HepG2 (cell line): ENCODE measurements at regions not wholly inside any gene's neighbourhood (a gene's known extent, or its start where the extent isn't known, plus 50 kb on each side); places are given as distances from the start of the nearest gene placed in this dataset.

ENCODE experiments used
- ATAC-seq: fragments of 200-7000 bp; cut with Tn5 transposase; 3 replicates; pipeline ENCODE4 v1.9.1; 2020; ENCODE audit warnings: mild to moderate bottlenecking, moderate library complexity
- BruUV-seq: library from RNA; stranded (reverse); fragments of 400-500 nt; replicated peaks from 2 replicates; lab custom pipeline; 2021; lab: Mats Ljungman, UMichigan
- CTCF ChIA-PET: fragments of 300-600 bp; formaldehyde crosslinking; extraction: SDS; loops from one replicate; lab custom pipeline; 2021; ENCODE audit warnings: low total read pairs, inconsistent platforms, low intra/inter-chr PET ratio; lab: Yijun Ruan, JAX
- POLR2A ChIA-PET: fragments of 350-600 bp; sonication (Branson Sonifier 250); formaldehyde crosslinking; loops from one replicate; lab custom pipeline; 2020; ENCODE audit warnings: antibody characterized with exemption, inconsistent platforms; lab: Yijun Ruan, JAX
- DNase-seq: peaks from one replicate; pipeline ENCODE4 v3.0.0-alpha.2; 2015; ENCODE audit warnings: low spot score
- FAIRE-seq: peaks from 3 replicates; lab custom pipeline; 2011; peaks lifted over from hg19 to GRCh38; lab: Jason Lieb, UNC
- H2AFZ ChIP-seq: one replicate; pipeline ENCODE4 v1.6.1; 2011; ENCODE audit warnings: low read length, inconsistent platforms
- H3K27ac ChIP-seq: fragments of 300-600 bp; 3 replicates; pipeline ENCODE4 v1.8.0; 2011; ENCODE audit warnings: mixed run types, mild to moderate bottlenecking, mixed read lengths, low read length, inconsistent platforms; ENCODE audit not compliant: insufficient read depth; ENCODE audit errors: extremely low read length
- H3K27me3 ChIP-seq, 2 experiments: fragments of 200-600 bp in 1 of 2; 2 replicates in 1 of 2; 3 replicates in 1 of 2; pipeline versions ENCODE4 v1.6.0 to v1.8.0; 2011; ENCODE audit warnings: low read length in 2 of 2, mild to moderate bottlenecking in 2 of 2, moderate library complexity in 2 of 2, inconsistent platforms in 1 of 2; ENCODE audit not compliant: insufficient read depth in 2 of 2, control insufficient read depth in 1 of 2
- H3K36me3 ChIP-seq, 2 experiments: fragments of 200-600 bp in 1 of 2; replicated peaks in 1 of 2; 2 replicates in 1 of 2; 3 replicates in 1 of 2; pipeline versions ENCODE4 v1.5.1 to v1.8.0; 2011; ENCODE audit warnings: low read length in 2 of 2, inconsistent platforms in 1 of 2; ENCODE audit not compliant: insufficient read depth in 2 of 2, control insufficient read depth in 1 of 2
- H3K4me1 ChIP-seq: 2 replicates; pipeline ENCODE4 v1.5.1; 2012; ENCODE audit warnings: low read length, inconsistent platforms; ENCODE audit not compliant: insufficient read depth
- H3K4me2 ChIP-seq: 2 replicates; pipeline ENCODE4 v1.6.0; 2011; ENCODE audit warnings: low read depth, low read length, inconsistent platforms
- H3K4me3 ChIP-seq, 3 experiments: fragments of 200-600 bp in 1 of 3; sonication (generic), shearing (Covaris generic) in 1 of 3; replicated peaks in 1 of 3; 2 replicates each; pipeline ENCODE4 v1.5.1; 2011 to 2016; ENCODE audit warnings: low read length in 3 of 3, inconsistent platforms in 2 of 3, low read depth in 2 of 3, mild to moderate bottlenecking in 2 of 3, control low read depth in 1 of 3, mixed read lengths in 1 of 3; ENCODE audit not compliant: insufficient read depth in 1 of 3
- H3K79me2 ChIP-seq: one replicate; pipeline ENCODE4 v1.6.1; 2011; ENCODE audit warnings: low read length, inconsistent platforms; ENCODE audit not compliant: insufficient read depth
- H3K9ac ChIP-seq: 2 replicates; pipeline ENCODE4 v1.6.0; 2011; ENCODE audit warnings: mild to moderate bottlenecking, low read depth, low read length, inconsistent platforms; ENCODE audit not compliant: insufficient read depth
- H3K9me3 ChIP-seq: 2 replicates; pipeline ENCODE4 v1.5.1; 2012; ENCODE audit warnings: mild to moderate bottlenecking, low read length
- H4K20me1 ChIP-seq: 2 replicates; pipeline ENCODE4 v1.6.0; 2011; ENCODE audit warnings: inconsistent platforms, mild to moderate bottlenecking, low read length, moderate library complexity; ENCODE audit not compliant: insufficient read depth
- CEBPB ChIP-seq: IDR thresholded peaks from 2 replicates; pipeline ENCODE4 v1.6.1; 2011; ENCODE audit warnings: low read depth, low read length, improper control_type of control experiment, borderline replicate concordance
- CEBPZ ChIP-seq: IDR thresholded peaks from 2 replicates; pipeline ENCODE4 v1.6.1; 2012; ENCODE audit warnings: low read length, improper control_type of control experiment
- WGBS: methylation state at CpG from one replicate; pipeline ENCODE4 v1.1.6; 2017; ENCODE audit warnings: low lambda C conversion rate; 5-methylcytosine and 5-hydroxymethylcytosine counted together
- in situ Hi-C: cut with HindIII; loops from 2 replicates; pipeline ENCODE4 v1.10.0; 2017; ENCODE audit warnings: low pct_unique_long_range_greater_than_20kb; ENCODE audit not compliant: extremely low pct_ligation_motif_present
- intact Hi-C: fragments of 100-400 bp; cut with micrococcal nuclease; formaldehyde crosslinking; loops from one replicate; pipeline ENCODE4 v1.10.0; 2022; ENCODE audit not compliant: unreplicated experiment

DNA sequence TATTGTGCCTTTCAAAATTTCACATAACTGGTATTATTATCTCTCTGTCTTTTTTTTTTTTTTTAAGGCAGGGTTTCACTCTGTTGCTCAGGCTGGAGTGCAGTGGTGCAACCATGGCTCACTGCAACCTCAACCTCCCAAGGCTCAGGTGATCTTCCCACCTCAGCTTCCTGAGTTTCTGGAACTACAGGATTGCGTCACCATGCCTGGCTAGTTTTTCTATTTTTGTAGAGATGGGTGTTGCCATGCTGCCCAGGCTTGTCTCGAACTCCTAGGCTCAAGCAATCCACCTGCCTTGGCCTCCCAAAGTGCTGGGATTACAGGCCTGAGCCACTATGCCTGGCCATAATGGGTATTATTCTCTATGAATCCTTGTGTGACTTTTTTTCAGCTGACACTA, 402.3 kb upstream of the SMARCA2 start:
- in situ Hi-C loops, result no loop called here

More for the DNA sequence above, 402.3 kb upstream of the SMARCA2 start:
- WGBS, result 0% methylated on average over 2 of the region's 2 CpGs
- Histone ChIP-seq H3K4me1 (no peaks in the 10 kb centered on the region), H3K4me3 (no peak overlapping the region), H3K4me2 (no peak overlapping the region), H4K20me1 (no peaks in the 10 kb centered on the region), H3K27me3 (no peaks in the 10 kb centered on the region), H2AFZ (no peak overlapping the region), H3K27ac (no peak overlapping the region), H3K9ac (no peak overlapping the region), H3K9me3 (no peaks in the 10 kb centered on the region), H3K79me2 (no peaks in the 10 kb centered on the region), H3K36me3 (no peaks in the 10 kb centered on the region)
- no peak for FAIRE-seq
- no TSS peak for BruUV-seq
- intact Hi-C loops, result no loop called here
- no peak for ATAC-seq
- POLR2A ChIA-PET, result no interaction called here
- CTCF ChIA-PET, result no interaction called here
- peak; percentile 28; the same call in 1 of the 2 replicates for TF ChIP-seq CEBPB
- no peak for TF ChIP-seq CEBPZ
- DNase-seq, result no peak
